Suppressor macrophage treated with lipopolysaccharide for 4 hours (primary cell): ENCODE measurements at regions not wholly inside any gene's neighbourhood (a gene's known extent, or its start where the extent isn't known, plus 50 kb on each side); places are given as distances from the start of the nearest gene placed in this dataset.
"Not testable (repeated sequence)": the region's sequence is repeated elsewhere in the genome, so short reads cannot be mapped to it uniquely, and the experiment has no call there.

ENCODE experiments used
- DNase-seq: peaks from one replicate; pipeline ENCODE4 v3.0.0-alpha.2; 2020

DNA sequence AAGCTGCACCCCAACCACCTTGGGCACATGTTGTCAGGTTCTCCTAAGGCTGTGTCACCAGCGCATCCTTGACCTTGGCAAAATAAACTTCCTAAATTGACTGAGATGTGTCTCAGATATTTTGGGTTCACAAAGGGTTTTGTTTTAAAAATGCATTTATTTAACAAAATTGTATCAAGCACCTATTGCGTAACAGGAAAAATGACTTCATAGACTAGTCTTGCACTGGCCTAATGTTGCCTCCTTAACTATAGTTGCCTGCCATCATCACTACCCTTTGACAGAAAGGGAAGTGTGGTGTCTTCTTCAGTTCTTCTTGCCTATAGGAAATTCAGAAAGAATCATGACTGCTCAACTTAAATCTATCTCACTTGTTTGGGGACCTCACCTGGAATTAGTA, 374.2 kb downstream of the SH2D1A start:
- no peak for DNase-seq

DNA sequence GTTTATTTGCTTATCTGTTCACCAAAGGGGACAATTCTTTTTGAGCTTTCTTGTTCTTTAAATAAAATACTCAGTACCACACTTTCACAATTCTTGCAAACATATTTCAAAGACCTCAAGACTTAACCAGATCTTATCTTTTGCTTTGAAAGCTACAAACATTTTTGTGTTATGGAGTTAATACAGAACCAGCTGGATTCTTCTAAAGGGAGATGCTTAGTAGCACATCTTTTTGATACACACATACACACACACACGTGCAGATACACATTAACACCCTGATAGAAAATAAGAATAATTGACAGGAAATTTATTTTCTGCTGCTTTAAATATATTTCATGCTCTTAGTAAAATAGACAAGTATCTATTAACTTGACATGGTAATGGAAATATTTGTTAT, 379.1 kb downstream of the SH2D1A start:
- DNase-seq = no peak

DNA sequence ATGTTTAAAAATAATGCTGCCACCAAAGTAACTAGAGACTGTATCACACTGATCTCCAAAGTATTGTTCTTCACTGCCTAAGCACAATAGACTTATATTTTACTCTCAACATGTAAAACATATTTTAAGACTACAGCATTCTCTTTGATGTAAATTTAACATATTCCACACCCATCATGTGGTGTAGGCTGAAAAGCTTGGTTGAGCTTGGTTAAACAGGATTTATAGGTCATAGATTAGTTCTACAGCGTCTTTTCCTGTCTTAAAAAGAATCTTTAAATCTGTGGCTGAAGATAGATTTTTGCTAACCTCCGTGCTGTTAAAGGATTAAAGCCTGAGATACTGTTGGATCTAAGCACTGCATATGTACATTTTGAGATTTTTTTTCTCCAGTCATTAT, 379.9 kb downstream of the SH2D1A start:
- DNase-seq = no peak

DNA sequence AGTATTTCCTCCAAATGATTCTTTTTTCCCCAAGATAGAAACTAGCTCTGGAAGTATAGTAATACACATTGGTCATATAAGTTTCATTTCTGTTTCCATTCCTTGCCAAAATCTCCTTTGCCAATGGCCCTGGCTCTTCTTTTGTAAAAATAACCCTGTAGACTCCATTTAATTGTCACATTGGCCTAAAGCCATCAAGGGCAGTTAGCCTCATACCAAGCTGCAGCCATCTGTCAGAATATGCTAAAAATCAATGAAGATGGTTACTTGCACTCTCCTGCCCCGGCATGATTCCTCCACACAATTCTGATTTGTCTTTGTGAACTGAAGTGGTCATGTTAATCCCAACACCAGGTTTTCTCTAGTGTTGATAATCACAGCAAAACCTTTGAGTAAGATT, 380.5 kb downstream of the SH2D1A start:
- DNase-seq = no peak

DNA sequence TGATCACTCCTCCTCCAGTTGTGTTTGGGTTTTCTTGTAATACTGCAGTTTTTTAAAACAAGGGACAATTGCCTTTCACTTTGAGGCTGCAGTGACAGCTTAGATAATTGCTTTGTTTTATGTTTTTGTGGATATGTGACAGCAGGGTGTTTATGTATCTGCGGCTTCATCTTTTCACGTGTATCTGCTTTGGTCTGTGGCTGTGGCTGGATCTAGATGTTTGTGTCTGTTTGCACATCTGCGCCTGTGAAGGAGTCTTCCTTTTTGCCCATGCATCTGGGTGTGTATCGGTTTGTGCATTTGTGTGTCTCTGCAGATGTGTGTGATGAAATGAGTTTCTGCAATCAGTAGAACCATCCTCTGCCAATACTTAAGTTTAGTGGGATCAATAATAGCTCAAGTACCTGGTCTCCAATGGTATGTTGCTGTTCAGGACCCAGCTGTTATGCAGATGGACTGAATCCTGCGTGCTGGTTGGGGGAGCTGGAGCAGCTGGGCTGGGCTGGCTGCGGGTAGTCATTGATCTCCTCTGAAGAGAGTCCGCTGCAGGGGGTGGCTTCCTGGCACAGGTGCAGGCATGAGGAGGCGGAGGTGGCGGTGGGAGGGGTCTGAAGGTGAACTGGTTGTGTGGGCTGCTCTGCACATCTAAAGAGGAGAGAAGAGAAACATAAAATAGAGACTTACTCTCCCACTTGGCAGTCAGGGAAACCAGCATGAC, 390.3 kb downstream of the SH2D1A start:
- no peak for DNase-seq

DNA sequence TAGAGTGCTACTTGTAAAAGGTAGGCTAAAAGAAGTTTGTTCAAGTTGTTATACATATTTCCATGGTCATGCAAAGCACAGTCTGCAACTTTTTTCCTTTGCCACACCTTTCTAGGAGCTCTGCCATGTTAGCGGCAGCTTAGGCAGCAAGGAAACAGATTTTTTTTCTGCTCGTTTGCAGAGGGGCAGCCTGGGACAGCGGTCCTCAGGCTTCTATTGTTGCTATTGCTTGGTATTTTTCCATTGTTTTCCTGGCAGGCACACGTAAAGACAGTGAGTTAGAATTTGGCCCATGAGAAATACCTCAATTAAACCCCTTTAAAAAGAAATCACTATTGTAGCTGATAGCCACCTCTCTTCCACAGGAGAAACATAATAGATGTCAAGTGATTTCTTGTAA, 391.4 kb downstream of the SH2D1A start:
- DNase-seq = no peak

DNA sequence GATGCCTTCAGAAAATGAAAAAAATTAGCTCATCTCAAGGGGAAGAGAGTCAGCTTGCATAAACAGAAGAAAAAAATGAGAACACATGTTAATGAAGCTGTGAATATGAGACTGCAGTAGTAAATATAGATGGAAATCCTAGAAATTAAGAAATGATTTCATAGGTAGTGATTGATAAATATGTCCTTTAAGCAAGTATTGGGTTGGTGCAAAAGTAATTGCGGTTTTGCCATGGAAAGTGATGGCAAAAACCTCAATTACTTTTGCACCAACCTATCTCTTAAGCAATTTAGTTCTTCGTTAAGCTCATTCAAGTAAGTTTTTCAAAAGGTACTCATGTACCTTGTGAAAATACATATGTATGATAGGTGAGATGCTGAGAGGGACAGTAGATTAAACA, 400.9 kb downstream of the SH2D1A start:
- DNase-seq = no peak

DNA sequence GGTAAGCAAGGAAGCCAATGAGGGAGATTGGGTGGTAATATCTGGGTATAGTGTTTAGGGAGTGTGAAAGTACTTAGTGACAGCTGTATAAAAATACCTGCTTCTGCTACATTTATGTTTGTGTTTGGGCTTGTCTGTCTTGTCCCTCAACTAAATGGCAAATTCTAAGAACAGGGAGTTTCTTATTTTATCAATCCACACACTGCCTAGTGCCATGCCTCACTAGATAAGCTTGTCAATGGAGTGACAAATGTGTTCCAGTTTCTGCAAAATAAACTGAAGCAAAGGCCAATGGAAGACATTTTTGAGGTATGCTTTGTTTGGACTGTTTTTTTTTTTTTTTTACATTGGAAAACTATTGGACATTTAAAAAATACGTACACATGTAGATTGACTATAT, 418.0 kb downstream of the SH2D1A start:
- no peak for DNase-seq

DNA sequence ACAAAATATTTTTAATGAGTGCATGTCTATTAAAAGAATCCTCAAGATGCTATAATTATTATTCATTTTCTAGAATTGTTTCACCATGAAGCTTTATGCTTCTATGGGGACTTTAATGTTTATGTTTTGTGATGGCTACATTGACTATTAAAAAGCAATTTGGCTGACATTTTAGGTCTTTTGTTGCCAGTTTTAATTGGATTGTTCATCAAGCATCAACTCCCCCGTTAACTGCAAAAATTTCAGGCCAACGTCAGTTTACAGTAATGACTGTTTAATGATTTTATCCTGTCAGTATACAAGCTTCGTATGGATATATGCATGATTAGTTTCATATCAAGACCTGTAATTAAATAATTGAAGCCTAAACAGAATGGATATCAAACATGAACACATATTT, 422.8 kb downstream of the SH2D1A start:
- no peak for DNase-seq

DNA sequence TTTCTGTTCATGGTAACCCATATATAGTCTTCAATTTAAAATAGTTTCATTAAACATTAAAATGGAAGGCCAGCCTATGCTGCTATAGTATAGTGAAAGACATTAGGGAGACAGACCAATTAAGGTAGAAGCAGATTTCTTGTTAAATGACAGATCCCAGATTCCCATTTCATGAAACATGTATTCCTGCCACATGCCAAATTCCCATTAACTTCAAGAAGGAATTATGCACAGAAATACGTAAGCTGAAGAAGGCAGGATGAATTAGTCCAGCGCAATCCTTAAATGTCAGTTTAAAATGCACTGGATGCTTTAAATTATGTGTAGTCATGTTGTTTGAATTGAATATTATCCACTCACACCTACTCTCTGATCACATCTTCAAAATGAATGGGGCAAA, 424.9 kb downstream of the SH2D1A start:
- DNase-seq = no peak

DNA sequence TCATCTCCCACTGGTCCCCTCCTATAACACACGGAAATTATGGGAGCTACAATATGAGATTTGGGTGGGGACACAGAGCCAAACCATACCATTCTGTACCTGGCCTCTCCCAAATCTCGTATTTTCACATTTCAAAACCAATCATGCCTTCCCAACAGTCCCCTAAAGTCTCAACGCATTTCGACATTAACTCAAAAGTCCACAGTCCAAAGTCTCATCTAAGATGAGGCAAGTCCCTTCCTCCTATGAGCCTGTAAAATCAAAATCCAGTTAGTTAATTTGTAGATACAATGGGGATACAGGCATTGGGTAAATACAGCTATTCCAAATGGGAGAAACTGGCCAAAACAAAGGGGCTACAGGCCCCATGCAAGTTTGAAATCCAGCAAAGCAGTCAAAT, 441.9 kb downstream of the SH2D1A start:
- not testable (repeated sequence) for DNase-seq

DNA sequence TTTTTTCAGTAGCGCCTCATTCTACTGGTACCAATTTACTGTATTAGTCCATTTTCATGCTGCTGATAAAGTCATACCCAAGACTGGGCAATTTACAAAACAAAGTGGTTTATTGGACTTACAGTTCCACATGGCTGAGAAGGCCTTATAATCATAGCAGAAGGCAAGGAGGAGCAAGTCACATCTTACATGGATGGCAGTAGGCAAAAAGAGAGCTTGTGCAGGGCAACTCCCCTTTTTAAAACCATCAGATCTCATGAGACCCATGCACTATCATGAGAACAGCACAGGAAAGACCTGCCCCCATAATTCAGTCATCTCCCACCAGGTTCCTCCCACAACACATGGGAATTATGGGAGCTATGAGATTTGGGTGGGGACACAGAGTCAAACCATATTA, 443.5 kb downstream of the SH2D1A start:
- not testable (repeated sequence) for DNase-seq

DNA sequence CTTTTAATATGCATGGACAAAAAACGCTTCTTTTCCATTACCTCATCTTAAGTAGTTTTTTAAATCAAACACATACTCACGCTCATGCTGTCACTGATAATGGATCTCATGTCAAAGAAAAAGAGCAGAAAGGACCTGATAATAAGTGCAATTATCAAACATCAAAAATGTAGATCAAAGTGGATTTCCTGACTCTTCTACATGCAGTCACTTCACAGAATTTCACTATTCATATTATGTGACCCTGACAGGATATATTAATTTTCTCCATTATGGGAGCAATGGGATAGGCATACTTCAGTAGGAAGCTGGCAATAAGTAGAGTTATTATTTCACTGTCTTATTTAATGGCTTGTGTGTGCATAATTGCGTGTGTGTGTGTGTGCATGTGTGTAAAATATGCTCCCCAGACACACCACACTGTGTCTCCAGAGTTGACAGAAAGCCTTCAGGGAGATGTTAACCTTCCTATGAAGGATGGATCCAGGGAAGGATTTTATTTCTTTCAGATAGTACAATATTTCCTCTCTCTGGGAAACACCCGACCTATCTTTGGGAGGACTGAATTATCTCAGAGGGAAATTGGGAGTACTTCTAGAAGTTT, 445.2 kb downstream of the SH2D1A start:
- DNase-seq = no peak

DNA sequence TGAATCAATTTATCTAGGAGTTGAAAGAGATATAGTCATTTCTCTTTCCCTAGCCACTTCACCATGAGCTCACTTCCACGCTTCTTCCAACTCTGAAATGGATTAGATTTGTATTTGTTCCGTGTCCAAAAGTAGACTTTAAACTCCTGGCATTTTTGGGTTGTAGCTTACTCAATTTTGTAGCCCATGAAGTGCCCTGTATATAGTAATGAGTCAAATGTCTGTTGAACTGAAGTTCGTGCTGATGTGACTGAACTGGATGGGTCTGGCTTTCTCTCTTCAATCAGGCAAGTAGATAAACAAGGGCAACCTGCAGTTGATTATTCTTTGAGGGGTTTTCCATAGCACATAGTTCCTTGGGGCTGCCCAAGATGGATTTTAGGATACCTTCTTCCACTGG, 450.6 kb downstream of the SH2D1A start:
- DNase-seq = no peak

DNA sequence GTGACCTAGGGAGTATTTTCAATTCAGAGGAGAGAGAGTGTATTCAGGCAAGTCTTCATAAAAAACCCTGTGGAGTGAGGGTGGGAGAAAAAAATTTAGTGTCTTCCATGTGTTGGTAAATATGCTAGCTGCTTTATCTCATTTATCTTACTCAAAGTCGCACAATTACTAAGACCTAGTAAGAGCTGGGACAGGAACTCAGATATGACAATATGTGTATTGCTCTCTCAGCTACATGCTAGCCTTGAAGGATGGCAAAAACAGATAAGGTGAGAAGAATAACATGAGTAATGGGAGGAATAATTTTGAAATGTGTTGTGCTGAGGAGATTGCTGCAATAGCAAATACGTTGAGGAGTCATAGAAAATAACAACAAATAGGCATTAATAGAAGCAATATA, 458.6 kb downstream of the SH2D1A start:
- DNase-seq = no peak

DNA sequence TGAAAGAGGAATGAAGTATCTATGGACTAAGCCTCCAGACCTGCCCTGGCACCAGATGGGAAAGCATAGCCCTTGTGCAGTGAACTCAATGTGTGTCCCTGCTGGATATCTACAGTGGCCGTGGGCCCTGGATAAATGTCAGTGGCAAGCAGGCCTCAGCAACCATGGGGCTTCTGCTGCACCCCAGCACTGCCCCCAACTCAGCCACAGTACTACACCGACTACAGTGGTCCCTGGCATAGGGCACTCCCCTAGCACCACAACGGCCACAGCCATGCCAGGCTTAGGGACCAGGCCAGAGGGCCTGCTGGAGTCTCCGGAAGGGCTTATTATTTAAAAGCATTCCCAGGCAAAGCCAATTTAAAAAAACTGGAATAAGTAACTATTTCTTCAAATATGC, 459.1 kb downstream of the SH2D1A start:
- no peak for DNase-seq

DNA sequence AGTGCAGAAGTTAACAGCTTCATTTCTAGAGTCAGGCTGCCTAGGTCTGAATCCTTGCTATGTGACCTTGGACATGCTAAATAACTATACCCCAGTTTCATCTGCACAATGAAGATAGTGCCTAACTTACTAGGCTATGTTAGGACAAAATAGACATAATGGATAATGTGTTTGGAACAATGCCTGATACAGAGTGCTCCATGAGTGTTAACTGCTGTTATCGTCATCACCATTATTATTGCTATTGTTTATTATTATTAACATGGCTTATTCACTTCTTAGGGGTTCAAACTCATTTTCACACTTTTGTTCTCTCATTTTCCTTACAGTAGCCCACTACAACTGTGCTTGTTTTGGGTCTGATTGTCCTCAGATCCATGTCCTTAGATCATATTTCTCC, 467.7 kb downstream of the SH2D1A start:
- DNase-seq = no peak

DNA sequence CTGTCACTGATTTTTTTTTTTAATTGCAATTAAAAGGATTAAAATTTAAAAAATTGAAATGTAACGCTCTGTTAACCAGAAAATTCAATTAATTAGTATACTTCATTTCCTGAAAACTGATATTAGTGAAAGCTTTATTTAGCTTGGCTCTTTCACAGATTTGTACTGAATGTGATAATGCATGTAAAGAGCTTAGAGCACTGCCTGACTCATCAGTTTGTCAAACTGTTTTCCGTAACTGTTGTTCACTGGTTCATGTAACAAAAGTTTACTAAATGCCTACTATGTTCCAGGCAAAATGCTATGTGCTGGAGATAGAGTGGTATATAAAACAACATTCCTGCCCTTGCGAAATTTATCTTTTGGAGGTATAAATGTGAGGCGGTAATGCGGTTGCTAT, 471.7 kb downstream of the SH2D1A start:
- no peak for DNase-seq

DNA sequence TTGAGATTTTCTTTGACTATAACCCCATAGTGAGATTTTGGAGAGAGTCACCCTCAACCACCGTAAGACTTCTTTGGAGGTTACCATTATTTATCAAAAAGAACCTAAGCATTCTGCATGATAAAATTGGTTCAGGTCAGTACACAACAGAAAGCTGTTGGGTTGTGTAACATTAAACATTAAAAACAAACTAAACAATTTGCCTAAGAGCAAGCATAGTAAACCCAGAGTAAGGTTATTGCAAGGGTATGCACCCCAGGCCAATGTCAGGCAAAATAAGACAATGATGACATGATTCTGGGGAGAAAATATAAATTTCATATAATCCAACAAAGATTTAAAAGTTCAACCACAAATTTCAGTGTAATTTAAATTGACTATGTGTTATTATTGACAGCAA, 472.4 kb downstream of the SH2D1A start:
- DNase-seq = no peak

DNA sequence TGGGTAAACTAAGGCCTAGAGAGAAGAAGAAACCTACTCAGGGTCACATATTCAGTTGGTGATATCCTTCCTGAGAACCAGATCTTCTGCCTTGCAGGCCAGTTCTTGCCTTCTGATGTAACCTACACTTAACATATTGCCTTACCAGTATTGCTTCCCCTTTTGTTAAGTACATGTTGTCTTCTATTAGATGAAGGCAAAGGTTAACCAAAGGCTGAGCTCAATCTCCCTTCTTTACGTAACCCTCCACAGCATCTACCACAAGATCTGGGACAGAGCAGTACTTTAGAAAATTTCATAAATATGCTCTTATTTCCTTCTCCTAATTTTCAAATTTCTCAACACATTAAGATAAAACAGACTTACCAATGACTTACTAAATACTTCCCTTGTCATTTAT, 474.4 kb downstream of the SH2D1A start:
- no peak for DNase-seq

DNA sequence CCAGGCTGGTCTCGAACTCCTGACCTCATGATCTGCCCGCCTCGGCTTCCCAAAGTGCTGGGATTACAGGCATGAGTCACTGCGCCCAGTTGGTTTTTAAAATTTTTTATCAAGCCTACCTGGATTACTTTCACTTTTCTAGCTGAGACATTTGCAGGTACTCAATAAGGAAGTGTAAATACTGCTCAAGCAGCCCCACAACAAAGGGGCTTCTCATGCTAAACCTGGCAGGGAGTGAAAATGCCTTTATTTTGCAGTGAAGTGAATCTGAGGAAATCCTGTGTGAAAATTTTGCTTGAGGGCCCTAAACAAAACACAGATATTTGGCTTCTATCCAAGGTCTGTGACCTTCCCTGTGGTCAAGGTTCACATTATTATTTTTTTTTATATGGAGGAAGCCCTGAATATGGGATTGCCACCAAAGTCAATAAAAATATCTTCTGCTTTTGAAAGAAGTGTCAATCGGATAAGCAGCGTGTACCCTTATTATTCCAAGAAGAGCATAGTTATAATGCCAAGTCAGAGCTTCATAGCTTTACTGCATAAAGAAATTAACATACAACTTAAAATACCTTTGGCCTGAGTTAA, 481.0 kb downstream of the SH2D1A start:
- DNase-seq = no peak

DNA sequence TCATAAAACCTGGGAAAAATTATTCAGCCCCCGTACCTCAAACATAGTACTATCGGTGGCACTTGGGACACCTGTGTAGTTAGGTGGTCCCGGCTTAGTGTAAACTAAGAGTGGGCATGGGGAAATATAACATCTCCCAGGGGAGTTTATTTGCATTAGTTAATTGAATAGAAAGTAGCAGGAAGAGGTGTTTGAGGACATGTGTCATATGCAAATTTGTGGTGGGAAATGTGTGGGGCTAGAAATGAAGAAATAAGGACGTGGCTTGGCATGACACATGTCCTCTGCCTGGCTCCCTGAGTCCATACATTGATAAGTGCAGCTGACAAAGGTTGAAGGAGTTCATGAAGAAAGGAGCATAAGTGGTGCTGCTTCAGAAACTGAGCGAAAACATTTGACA, 483.6 kb downstream of the SH2D1A start:
- DNase-seq = no peak

DNA sequence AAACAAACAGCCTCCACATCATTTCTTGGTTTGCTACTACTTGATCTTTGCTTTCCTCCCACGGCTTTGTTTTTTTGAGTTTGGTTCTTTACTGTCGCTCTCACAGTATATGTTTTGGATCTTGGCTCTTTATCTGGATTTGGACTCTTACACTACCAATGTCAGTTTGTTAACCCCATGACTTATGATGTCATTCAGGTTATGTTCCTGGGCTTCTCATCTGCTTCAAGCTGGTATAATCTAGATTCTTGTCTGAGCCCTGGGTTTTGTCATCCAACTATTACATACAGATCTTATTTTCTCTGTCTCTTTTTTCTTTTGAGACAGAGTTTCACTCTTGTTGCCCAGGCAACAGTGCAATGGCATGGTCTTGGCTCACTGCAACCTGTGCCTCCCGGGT, 482.9 kb upstream of the TEX13C start:
- DNase-seq = no peak

DNA sequence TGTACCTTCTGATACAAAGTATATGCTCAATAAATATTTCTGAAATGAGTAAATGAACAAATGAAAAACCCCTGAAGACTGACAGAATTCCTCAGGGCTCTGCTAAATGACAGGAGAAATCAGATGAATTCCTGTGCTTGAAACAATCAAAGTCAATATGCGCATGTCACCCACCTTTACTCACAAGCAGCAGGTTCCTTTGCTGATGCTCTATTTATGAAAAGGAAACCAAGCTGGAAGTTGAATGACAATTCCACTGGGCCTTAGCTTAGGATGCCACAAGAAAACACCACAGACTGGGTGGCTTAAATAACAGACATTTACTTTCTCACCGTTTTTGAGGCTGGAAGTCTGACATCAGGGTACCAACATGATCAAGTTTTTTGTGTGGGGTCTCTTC, 477.5 kb upstream of the TEX13C start:
- no peak for DNase-seq

DNA sequence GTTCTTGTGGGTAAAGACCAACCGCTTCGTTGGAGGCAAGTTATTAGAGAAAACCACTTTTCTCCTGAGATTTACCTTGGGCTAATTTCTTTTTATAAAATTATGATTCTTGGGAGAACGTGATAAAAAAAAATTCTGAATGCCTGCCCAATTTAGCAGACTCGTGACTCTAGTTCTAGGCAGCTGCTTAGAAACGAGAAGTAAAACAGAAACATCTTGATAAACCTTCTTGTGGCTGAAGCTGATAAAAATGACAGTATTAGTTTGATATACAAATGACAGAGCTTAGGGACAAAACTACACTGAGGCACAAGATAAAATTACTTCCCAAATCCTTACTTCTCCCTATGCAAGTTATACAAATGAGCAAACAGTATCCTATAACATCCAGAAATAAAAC, 458.9 kb upstream of the TEX13C start:
- DNase-seq = no peak
